ENCODE measurements at regions not wholly inside any gene's neighbourhood (a gene's known extent, or its start where the extent isn't known, plus 50 kb on each side); places are given as distances from the start of the nearest gene placed in this dataset.

- Mint-ChIP-seq H3K27ac (no peak overlapping the region), H3K4me3 (no peak overlapping the region)
- H2AFZ ChIP-seq, result no peak overlapping the region
Measured at GRCh38 chr2:64383016-64383591, 70.9 kb upstream of the LGALSL start.

More at GRCh38 chr2:64383016-64383591, 70.9 kb upstream of the LGALSL start:
- Histone ChIP-seq H3K36me3 (ENCODE audit: insufficient read depth) (no peaks in the 10 kb centered on the region), H3K27ac (ENCODE audit: low read depth) (no peak overlapping the region), H3F3A (replicated peaks; ENCODE audit: low read depth) (no peaks in the 10 kb centered on the region), H3K4me2 (no peak overlapping the region), H3K79me2 (replicated peaks; ENCODE audit: insufficient read depth) (no peaks in the 10 kb centered on the region), H4K20me1 (replicated peaks; ENCODE audit: insufficient read depth) (no peaks in the 10 kb centered on the region), H3K27me3 (ENCODE audit: insufficient read depth) (no peaks in the 10 kb centered on the region), H3K4me3 (no peak overlapping the region), H3K9me2 (ENCODE audit: insufficient read depth) (no peaks in the 10 kb centered on the region), H3K4me1 (ENCODE audit: insufficient read depth) (no peaks in the 10 kb centered on the region)
- TF ChIP-seq REST (IDR thresholded peaks at IDR 0.05; ENCODE audit: unreplicated experiment), result no peak
- no peak for TF ChIP-seq EZH2 (IDR thresholded peaks at IDR 0.05; ENCODE audit: low read depth, unreplicated experiment)
- no peak for TF ChIP-seq ZNF462 (CRISPR knock-in tag; IDR thresholded peaks at IDR 0.05)
- TF ChIP-seq JUNB (IDR thresholded peaks at IDR 0.05; ENCODE audit: unreplicated experiment), result no peak
- TF ChIP-seq ETS1 (IDR thresholded peaks at IDR 0.05), result no peak
- TF ChIP-seq STAT1 (IDR thresholded peaks at IDR 0.05; ENCODE audit: unreplicated experiment), result no peak
- no peak for TF ChIP-seq EZH2phosphoT487 (IDR thresholded peaks at IDR 0.05; ENCODE audit: unreplicated experiment)
- no peak for TF ChIP-seq NANOG (IDR thresholded peaks at IDR 0.05; ENCODE audit: borderline replicate concordance)
- TF ChIP-seq ZNF331 (CRISPR knock-in tag; IDR thresholded peaks at IDR 0.05; ENCODE audit: low read depth), result no peak
- no peak for ATAC-seq
- Mint-ChIP-seq H3K9me3 (no peaks in the 10 kb centered on the region; the same call in 2 of the 3 replicates), H3K27me3 (ENCODE audit: insufficient read depth, low read depth, poor library complexity) (no peaks in the 10 kb centered on the region), H3K36me3 (ENCODE audit: low read depth) (no peaks in the 10 kb centered on the region), H3K4me1 (peaks cover 6% of the 10 kb centered on the region; the same call in 2 of the 3 replicates)
- no peak for DNase-seq (ENCODE audit: low spot score)

Data from GM23338 (cell line).